C4-2B (cell line): ENCODE measurements at regions not wholly inside any gene's neighbourhood (a gene's known extent, or its start where the extent isn't known, plus 50 kb on each side); places are given as distances from the start of the nearest gene placed in this dataset.

ENCODE experiments used
- ZFX ChIP-seq: fragments of 450-650 bp; IDR thresholded peaks from 2 replicates; pipeline ENCODE4 v1.6.1; 2017
- TF ChIP-seq, protein P1 (sequence below): fragments of 450-650 bp; conservative IDR thresholded peaks from 2 replicates; pipeline ENCODE4 v1.5.1; 2017; ENCODE audit warnings: mild to moderate bottlenecking

DNA sequence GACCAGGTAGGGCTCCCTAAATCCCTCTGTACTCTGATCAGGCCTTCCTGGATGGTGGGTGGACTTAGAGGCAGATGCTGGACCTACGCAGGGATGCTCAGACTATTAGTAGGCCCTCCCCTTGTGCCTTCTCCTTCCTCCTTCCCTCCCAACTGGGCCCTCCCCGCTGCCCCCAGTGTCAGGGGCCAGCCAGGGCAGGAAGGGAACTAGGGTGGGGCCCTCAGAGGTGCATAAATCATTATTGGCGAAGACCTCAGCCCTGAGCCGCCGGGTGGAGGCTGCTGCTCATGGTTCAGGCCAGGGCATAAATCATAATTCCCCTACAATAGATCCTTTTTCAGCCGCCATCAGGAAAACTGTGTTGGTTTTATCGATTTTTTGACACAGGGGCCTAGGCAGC lies 81.4 kb downstream of the MRM1 start:
- TF ChIP-seq, protein P1, sequence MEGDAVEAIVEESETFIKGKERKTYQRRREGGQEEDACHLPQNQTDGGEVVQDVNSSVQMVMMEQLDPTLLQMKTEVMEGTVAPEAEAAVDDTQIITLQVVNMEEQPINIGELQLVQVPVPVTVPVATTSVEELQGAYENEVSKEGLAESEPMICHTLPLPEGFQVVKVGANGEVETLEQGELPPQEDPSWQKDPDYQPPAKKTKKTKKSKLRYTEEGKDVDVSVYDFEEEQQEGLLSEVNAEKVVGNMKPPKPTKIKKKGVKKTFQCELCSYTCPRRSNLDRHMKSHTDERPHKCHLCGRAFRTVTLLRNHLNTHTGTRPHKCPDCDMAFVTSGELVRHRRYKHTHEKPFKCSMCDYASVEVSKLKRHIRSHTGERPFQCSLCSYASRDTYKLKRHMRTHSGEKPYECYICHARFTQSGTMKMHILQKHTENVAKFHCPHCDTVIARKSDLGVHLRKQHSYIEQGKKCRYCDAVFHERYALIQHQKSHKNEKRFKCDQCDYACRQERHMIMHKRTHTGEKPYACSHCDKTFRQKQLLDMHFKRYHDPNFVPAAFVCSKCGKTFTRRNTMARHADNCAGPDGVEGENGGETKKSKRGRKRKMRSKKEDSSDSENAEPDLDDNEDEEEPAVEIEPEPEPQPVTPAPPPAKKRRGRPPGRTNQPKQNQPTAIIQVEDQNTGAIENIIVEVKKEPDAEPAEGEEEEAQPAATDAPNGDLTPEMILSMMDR = no peak
- TF ChIP-seq ZFX = no peak
